Medulla oblongata (tissue), 1 donor: ENCODE measurements at regions not wholly inside any gene's neighbourhood (a gene's known extent, or its start where the extent isn't known, plus 50 kb on each side); places are given as distances from the start of the nearest gene placed in this dataset.

Experiments
- DNase-seq: peaks from one replicate; pipeline ENCODE4 v3.0.0-alpha.2; 2015; ENCODE audit errors: extremely low spot score

- no peak for DNase-seq
Measured at GRCh38 chrY:8202837-8203236, 1134.4 kb upstream of the TSPY4 start.

GRCh38 chrY:8241144-8241543 is 1096.1 kb upstream of the TSPY4 start:
- DNase-seq: no peak

GRCh38 chrY:8273807-8274206 is 1063.5 kb upstream of the TSPY4 start:
- no peak for DNase-seq

- DNase-seq: no peak
Measured at GRCh38 chrY:8305021-8305420, 1032.2 kb upstream of the TSPY4 start.

- no peak for DNase-seq
Measured at GRCh38 chrY:8324113-8324512, 1013.2 kb upstream of the TSPY4 start.

GRCh38 chrY:8326944-8327343 is 1010.3 kb upstream of the TSPY4 start:
- no peak for DNase-seq

GRCh38 chrY:8327708-8328354 is 1009.4 kb upstream of the TSPY4 start:
- DNase-seq: no peak

GRCh38 chrY:8329431-8329830 is 1007.8 kb upstream of the TSPY4 start:
- DNase-seq: no peak

- DNase-seq: no peak
Measured at GRCh38 chrY:8329929-8330328, 1007.3 kb upstream of the TSPY4 start.

GRCh38 chrY:8333328-8333727 is 1003.9 kb upstream of the TSPY4 start:
- no peak for DNase-seq

- no peak for DNase-seq
Measured at GRCh38 chrY:8335299-8335835, 1001.9 kb upstream of the TSPY4 start.

GRCh38 chrY:8336112-8336774 is 1001.0 kb upstream of the TSPY4 start:
- DNase-seq: no peak

- no peak for DNase-seq
Measured at GRCh38 chrY:8341000-8341399, 996.3 kb upstream of the TSPY4 start.

- no peak for DNase-seq
Measured at GRCh38 chrY:8342173-8342572, 995.1 kb upstream of the TSPY4 start.

GRCh38 chrY:8351241-8351640 is 986.0 kb upstream of the TSPY4 start:
- no peak for DNase-seq

GRCh38 chrY:8352201-8352600 is 985.1 kb upstream of the TSPY4 start:
- DNase-seq: no peak

GRCh38 chrY:8358161-8358560 is 979.1 kb upstream of the TSPY4 start:
- DNase-seq: no peak

GRCh38 chrY:8361715-8362114 is 975.5 kb upstream of the TSPY4 start:
- no peak for DNase-seq

GRCh38 chrY:8377491-8377890 is 959.8 kb upstream of the TSPY4 start:
- DNase-seq: no peak

- no peak for DNase-seq
Measured at GRCh38 chrY:8379800-8380199, 957.5 kb upstream of the TSPY4 start.

- no peak for DNase-seq
Measured at GRCh38 chrY:8381425-8381824, 955.8 kb upstream of the TSPY4 start.

GRCh38 chrY:8386053-8386452 is 951.2 kb upstream of the TSPY4 start:
- DNase-seq: no peak

GRCh38 chrY:8388512-8388911 is 948.8 kb upstream of the TSPY4 start:
- no peak for DNase-seq

GRCh38 chrY:8390310-8390709 is 947.0 kb upstream of the TSPY4 start:
- no peak for DNase-seq
